ENCODE measurements at regions not wholly inside any gene's neighbourhood (a gene's known extent, or its start where the extent isn't known, plus 50 kb on each side); places are given as distances from the start of the nearest gene placed in this dataset.

DNA sequence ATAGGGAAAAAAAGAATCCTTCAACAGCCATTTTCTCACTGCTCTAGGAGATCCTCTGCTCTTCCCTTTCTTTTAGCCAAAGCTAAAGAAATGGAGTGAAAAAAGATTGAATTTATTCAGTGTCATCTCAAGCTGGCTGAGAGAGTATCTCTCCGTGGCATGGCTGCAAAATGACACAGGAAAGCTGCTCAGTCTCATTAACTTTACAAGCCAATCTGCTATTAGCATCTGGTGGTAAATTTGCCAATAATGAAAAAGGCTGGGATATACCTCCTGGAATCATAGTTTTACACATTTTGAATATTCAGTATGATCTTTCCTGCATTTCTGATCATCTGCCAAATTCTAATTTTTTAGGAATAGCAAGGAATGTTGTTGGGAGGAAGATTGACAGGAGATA, 176.8 kb upstream of the CHRM3 start:
- in situ Hi-C loops (cut with HindIII; ENCODE audit: low sequenced_read_pairs), result no loop called here
- no peak overlapping the region for H3K4me3 ChIP-seq (ENCODE audit: low read depth, low read length)
- no peak for DNase-seq (ENCODE audit: low read depth)
- TF ChIP-seq CTCF (IDR thresholded peaks at IDR 0.05; ENCODE audit: low read depth, low read length, missing control alignments), result no peak

GRCh38 chr1:239204401-239204800, 182.0 kb upstream of the CHRM3 start:
- no peak for TF ChIP-seq CTCF (IDR thresholded peaks at IDR 0.05; ENCODE audit: low read depth, low read length, missing control alignments)
- no peak for DNase-seq (ENCODE audit: low read depth)
- in situ Hi-C loops (cut with HindIII; ENCODE audit: low sequenced_read_pairs), result no loop called here
- no peak overlapping the region for H3K4me3 ChIP-seq (ENCODE audit: low read depth, low read length)

GRCh38 chr1:239197871-239198270, 188.5 kb upstream of the CHRM3 start:
- TF ChIP-seq CTCF (IDR thresholded peaks at IDR 0.05; ENCODE audit: low read depth, low read length, missing control alignments), result no peak
- in situ Hi-C loops (cut with HindIII; ENCODE audit: low sequenced_read_pairs), result no loop called here
- H3K4me3 ChIP-seq (ENCODE audit: low read depth, low read length), result no peak overlapping the region
- DNase-seq (ENCODE audit: low read depth), result no peak

DNA sequence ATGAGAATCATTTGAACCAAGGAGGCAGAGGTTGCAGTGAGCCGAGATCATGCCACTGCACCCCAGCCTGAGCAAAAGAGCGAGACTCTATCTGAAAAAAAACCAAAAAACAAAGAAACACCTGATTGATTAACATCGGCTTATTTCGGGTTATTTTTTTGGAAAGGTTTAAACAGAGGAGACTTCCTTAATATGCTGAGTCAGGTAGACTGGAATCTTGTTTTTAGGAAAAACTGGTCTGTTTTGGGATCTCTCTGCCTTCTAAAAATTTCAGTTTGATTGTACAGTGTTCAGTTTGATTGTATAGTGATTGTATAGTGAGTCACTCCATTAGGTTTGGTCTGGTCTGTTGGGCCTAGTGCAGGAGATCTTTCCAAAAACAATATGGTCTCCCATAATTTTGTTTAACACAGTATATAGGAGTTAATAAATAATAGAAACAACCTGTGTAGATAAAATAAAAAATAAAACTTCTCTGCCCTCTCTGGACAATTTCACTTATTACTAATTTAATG, 196.3 kb upstream of the CHRM3 start:
- in situ Hi-C loops (cut with HindIII; ENCODE audit: low sequenced_read_pairs), result no loop called here
- no peak overlapping the region for H3K4me3 ChIP-seq (ENCODE audit: low read depth, low read length)
- no peak for TF ChIP-seq CTCF (IDR thresholded peaks at IDR 0.05; ENCODE audit: low read depth, low read length, missing control alignments)
- DNase-seq (ENCODE audit: low read depth), result no peak

DNA sequence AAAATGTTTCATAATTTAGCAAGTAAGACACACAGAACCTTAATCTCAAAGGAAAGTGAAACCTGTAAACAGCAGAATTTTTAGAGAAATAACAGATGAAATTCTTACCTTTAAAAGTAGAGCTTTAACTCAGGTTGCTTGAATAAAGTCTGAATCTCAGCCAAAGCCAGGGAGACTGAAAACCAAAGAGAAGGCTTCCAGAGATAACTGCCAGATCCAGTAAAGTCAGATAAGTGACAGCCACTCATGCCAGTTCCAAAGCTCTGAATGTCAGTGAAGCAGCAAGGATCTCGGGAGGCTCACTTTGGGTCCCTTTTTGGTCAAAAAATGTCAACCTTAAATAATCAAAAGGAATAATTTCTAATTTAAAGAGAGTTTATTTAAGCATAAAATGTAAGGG, 199.9 kb upstream of the CHRM3 start:
- no peak overlapping the region for H3K4me3 ChIP-seq (ENCODE audit: low read depth, low read length)
- in situ Hi-C loops (cut with HindIII; ENCODE audit: low sequenced_read_pairs), result no loop called here
- DNase-seq (ENCODE audit: low read depth), result no peak
- TF ChIP-seq CTCF (IDR thresholded peaks at IDR 0.05; ENCODE audit: low read depth, low read length, missing control alignments), result no peak

- H3K4me3 ChIP-seq (ENCODE audit: low read depth, low read length), result no peak overlapping the region
- TF ChIP-seq CTCF (IDR thresholded peaks at IDR 0.05; ENCODE audit: low read depth, low read length, missing control alignments), result no peak
- in situ Hi-C loops (cut with HindIII; ENCODE audit: low sequenced_read_pairs), result no loop called here
- DNase-seq (ENCODE audit: low read depth), result no peak
These were observed 201.1 kb upstream of the CHRM3 start for GRCh38 chr1:239185245-239185619.
